Activated CD8-positive, alpha-beta memory T cell treated with anti-CD3 and anti-CD28 coated beads for 48 hours (primary cell): ENCODE measurements at regions not wholly inside any gene's neighbourhood (a gene's known extent, or its start where the extent isn't known, plus 50 kb on each side); places are given as distances from the start of the nearest gene placed in this dataset.
"Not testable (repeated sequence)": the region's sequence is repeated elsewhere in the genome, so short reads cannot be mapped to it uniquely, and the experiment has no call there.

Experiments
- DNase-seq, 3 experiments: peaks; one replicate each; pipeline ENCODE4 v3.0.0-alpha.2; 2020; ENCODE audit warnings: low read depth in 2 of 3, low spot score in 2 of 3

- DNase-seq: not testable (repeated sequence)
These were observed 68.1 kb downstream of the GOLGA6L6 start for GRCh38 chr15:20473465-20473864.

GRCh38 chr15:20472983-20473382 is 68.6 kb downstream of the GOLGA6L6 start:
- not testable (repeated sequence) for DNase-seq

GRCh38 chr15:20470810-20471209 is 70.8 kb downstream of the GOLGA6L6 start:
- DNase-seq: not testable (repeated sequence)

- DNase-seq: not testable (repeated sequence)
These were observed 100.5 kb downstream of the GOLGA6L6 start for GRCh38 chr15:20441138-20441537.

- not testable (repeated sequence) for DNase-seq
These were observed 101.2 kb downstream of the GOLGA6L6 start for GRCh38 chr15:20440390-20440789.

GRCh38 chr15:20439111-20439510 is 102.5 kb downstream of the GOLGA6L6 start:
- not testable (repeated sequence) for DNase-seq

- DNase-seq: not testable (repeated sequence)
These were observed 103.3 kb downstream of the GOLGA6L6 start for GRCh38 chr15:20438255-20438654.

GRCh38 chr15:20433468-20433867 is 108.1 kb downstream of the GOLGA6L6 start:
- not testable (repeated sequence) for DNase-seq

- not testable (repeated sequence) for DNase-seq
These were observed 111.1 kb downstream of the GOLGA6L6 start for GRCh38 chr15:20430495-20430894.

GRCh38 chr15:20420710-20421109 is 120.9 kb downstream of the GOLGA6L6 start:
- DNase-seq: not testable (repeated sequence)

- not testable (repeated sequence) for DNase-seq
These were observed 125.0 kb downstream of the GOLGA6L6 start for GRCh38 chr15:20416618-20417017.

GRCh38 chr15:20409667-20410198 is 131.9 kb downstream of the GOLGA6L6 start:
- DNase-seq: not testable (repeated sequence)

- no peak for DNase-seq
These were observed 132.4 kb downstream of the GOLGA6L6 start for GRCh38 chr15:20409247-20409646.

- DNase-seq: no peak
These were observed 134.0 kb downstream of the GOLGA6L6 start for GRCh38 chr15:20407553-20407952.

- DNase-seq: not testable (repeated sequence)
These were observed 137.0 kb downstream of the GOLGA6L6 start for GRCh38 chr15:20404571-20404970.

- not testable (repeated sequence) for DNase-seq
These were observed 139.0 kb downstream of the GOLGA6L6 start for GRCh38 chr15:20402586-20402985.

GRCh38 chr15:20401058-20401457 is 140.5 kb downstream of the GOLGA6L6 start:
- not testable (repeated sequence) for DNase-seq

- not testable (repeated sequence) for DNase-seq
These were observed 142.9 kb downstream of the GOLGA6L6 start for GRCh38 chr15:20398680-20399079.

- DNase-seq: not testable (repeated sequence)
These were observed 153.4 kb downstream of the GOLGA6L6 start for GRCh38 chr15:20388161-20388560.

GRCh38 chr15:20386198-20386597 is 155.4 kb downstream of the GOLGA6L6 start:
- DNase-seq: no peak

GRCh38 chr15:20380199-20380598 is 161.4 kb downstream of the GOLGA6L6 start:
- DNase-seq: not testable (repeated sequence)

- no peak for DNase-seq
These were observed 164.7 kb downstream of the GOLGA6L6 start for GRCh38 chr15:20376872-20377271.

- not testable (repeated sequence) for DNase-seq
These were observed 169.2 kb downstream of the GOLGA6L6 start for GRCh38 chr15:20372416-20372815.
